ENCODE measurements at regions not wholly inside any gene's neighbourhood (a gene's known extent, or its start where the extent isn't known, plus 50 kb on each side); places are given as distances from the start of the nearest gene placed in this dataset.

DNA sequence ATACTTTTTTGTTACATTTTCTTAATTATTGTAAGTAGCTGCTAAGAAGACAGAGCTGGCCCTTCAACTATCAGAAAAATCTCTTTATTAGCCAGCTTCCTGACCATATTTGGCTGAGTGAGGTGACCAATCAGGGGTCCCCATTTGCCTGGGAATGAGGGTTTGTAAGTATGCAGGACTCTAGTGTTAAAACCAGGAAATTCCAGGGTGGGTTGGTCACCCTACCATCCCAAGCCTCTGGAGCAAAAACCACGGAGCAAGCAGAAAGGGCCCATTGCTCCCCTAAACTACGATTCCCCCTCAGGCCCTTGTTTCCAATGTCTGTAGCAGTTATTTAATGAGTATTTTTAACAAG, 165.6 kb upstream of the NCKAP5 start:
- peaks cover 0 to 4% of the 10 kb centered on the region in 2 donors for H3K4me1 ChIP-seq (ENCODE audit: control insufficient read depth in 2 of 2, insufficient read depth in 1 of 2, low read depth in 1 of 2, low read length in 2 of 2)
- H3K36me3 ChIP-seq (replicated peaks in 1 of 2; ENCODE audit: control insufficient read depth in 2 of 2, insufficient read depth in 2 of 2, low read length in 2 of 2) = no peaks in the 10 kb centered on the region

DNA sequence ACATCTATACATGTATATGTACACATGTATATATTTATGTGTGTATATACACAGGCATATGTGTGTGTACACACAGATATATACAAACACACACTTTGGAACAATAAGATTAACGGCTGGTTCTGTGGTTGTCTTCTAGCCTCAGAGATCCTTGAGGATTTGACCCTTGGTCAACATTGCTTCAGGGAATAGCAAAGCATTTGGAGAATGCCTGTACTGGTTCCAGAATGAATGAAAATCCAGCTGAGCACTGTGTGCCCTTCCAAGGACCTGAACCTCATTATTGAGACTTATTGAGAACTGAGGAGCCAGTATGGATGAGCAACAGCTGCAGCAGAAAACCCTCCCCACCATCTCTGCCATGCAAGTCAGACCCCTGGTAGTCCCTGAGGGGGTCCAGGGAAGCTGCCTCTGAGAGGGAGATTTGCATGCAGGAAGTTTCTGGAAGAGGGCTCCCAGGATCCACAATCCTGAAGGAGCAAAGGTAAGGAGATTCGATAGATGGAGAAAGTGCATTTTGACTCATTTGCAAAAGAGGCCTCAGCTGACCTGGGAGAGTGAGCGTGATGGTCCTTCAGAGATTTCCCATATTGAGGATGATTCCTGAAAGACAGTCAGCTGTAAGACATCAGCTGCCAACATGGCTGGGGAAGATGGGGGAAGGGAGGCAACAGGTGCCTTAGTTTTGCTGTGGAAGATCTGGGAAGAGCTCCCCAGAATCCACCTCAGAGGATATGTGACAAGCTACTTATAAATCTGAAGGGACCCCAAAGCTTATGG, 166.6 kb upstream of the NCKAP5 start:
- no peak overlapping the region for H3K23ac ChIP-seq (ENCODE audit: low read depth, low read length, poor library complexity)
- no peak overlapping the region for H2BK5ac ChIP-seq (ENCODE audit: low read length)
- H4K91ac ChIP-seq (ENCODE audit: low read depth, low read length, poor library complexity) = no peak overlapping the region
- H2AFZ ChIP-seq (ENCODE audit: low read length) = no peak overlapping the region
- H2BK15ac ChIP-seq (ENCODE audit: low read length) = no peak overlapping the region
- H2BK120ac ChIP-seq (ENCODE audit: low read depth, low read length) = no peak overlapping the region
- H3K18ac ChIP-seq (ENCODE audit: low read length) = peak overlapping the region; percentile 55
- no peak overlapping the region for H2BK12ac ChIP-seq (ENCODE audit: low read length)
- WGBS, 2 donors (ENCODE audit: extremely low coverage in 2 of 2, insufficient read length in 2 of 2, insufficient replicate concordance in 1 of 2) = no CpG with 5 or more reads among the region's 3 CpGs
- no peak overlapping the region for H3K9ac ChIP-seq (ENCODE audit: low read depth, low read length, poor library complexity)
- H3K14ac ChIP-seq (ENCODE audit: low read length) = no peak overlapping the region
- H3K4me1 ChIP-seq (ENCODE audit: control insufficient read depth in 2 of 2, insufficient read depth in 1 of 2, low read depth in 1 of 2, low read length in 2 of 2) = peaks cover 0 to 4% of the 10 kb centered on the region in 2 donors
- H3K27ac ChIP-seq (replicated peaks; ENCODE audit: low read length) = no peak overlapping the region
- DNase-seq (ENCODE audit: low spot score) = no peak
- no peak overlapping the region for H2AK5ac ChIP-seq (ENCODE audit: low read depth, low read length)
- H4K8ac ChIP-seq (ENCODE audit: low read depth, low read length) = no peak overlapping the region
- H3K27me3 ChIP-seq (ENCODE audit: control insufficient read depth in 3 of 3, insufficient read depth in 3 of 3, low read depth in 1 of 3, low read length in 3 of 3) = no peaks in the 10 kb centered on the region
- H3K4me2 ChIP-seq (ENCODE audit: insufficient read depth, low read length, poor library complexity, severe bottlenecking) = no peak overlapping the region
- H3K79me1 ChIP-seq (ENCODE audit: low read depth, low read length) = no peaks in the 10 kb centered on the region
- peaks cover 0 to 6% of the 10 kb centered on the region in 2 donors for H3K9me3 ChIP-seq (replicated peaks in 1 of 2; ENCODE audit: control insufficient read depth in 2 of 2, insufficient read depth in 1 of 2, low read depth in 1 of 2, low read length in 2 of 2)
- H3K4ac ChIP-seq (ENCODE audit: low read length) = no peak overlapping the region
- H3K4me3 ChIP-seq (ENCODE audit: low read length in 2 of 2) = no peak overlapping the region
- no peaks in the 10 kb centered on the region for H3K36me3 ChIP-seq (replicated peaks in 1 of 2; ENCODE audit: control insufficient read depth in 2 of 2, insufficient read depth in 2 of 2, low read length in 2 of 2)

More for the DNA sequence above, 165.6 kb upstream of the NCKAP5 start:
- Histone ChIP-seq H2BK12ac (ENCODE audit: low read length) (no peak overlapping the region), H2BK15ac (ENCODE audit: low read length) (no peak overlapping the region), H4K91ac (ENCODE audit: low read depth, low read length, poor library complexity) (no peak overlapping the region), H3K9me3 (replicated peaks in 1 of 2; ENCODE audit: control insufficient read depth in 2 of 2, insufficient read depth in 1 of 2, low read depth in 1 of 2, low read length in 2 of 2) (peaks cover 0 to 5% of the 10 kb centered on the region in 2 donors), H3K4me3 (ENCODE audit: low read length in 2 of 2) (no peak overlapping the region), H3K79me1 (ENCODE audit: low read depth, low read length) (no peaks in the 10 kb centered on the region), H4K8ac (ENCODE audit: low read depth, low read length) (no peak overlapping the region), H3K4me2 (ENCODE audit: insufficient read depth, low read length, poor library complexity, severe bottlenecking) (no peak overlapping the region), H3K27ac (replicated peaks; ENCODE audit: low read length) (no peak overlapping the region), H3K4ac (ENCODE audit: low read length) (no peak overlapping the region), H2AFZ (ENCODE audit: low read length) (peak overlapping the region; percentile 17), H3K18ac (ENCODE audit: low read length) (no peak overlapping the region), H3K9ac (ENCODE audit: low read depth, low read length, poor library complexity) (no peak overlapping the region), H3K27me3 (ENCODE audit: control insufficient read depth in 3 of 3, insufficient read depth in 3 of 3, low read depth in 1 of 3, low read length in 3 of 3) (no peaks in the 10 kb centered on the region), H3K23ac (ENCODE audit: low read depth, low read length, poor library complexity) (no peak overlapping the region), H2BK5ac (ENCODE audit: low read length) (no peak overlapping the region), H3K14ac (ENCODE audit: low read length) (no peak overlapping the region), H2AK5ac (ENCODE audit: low read depth, low read length) (no peak overlapping the region), H2BK120ac (ENCODE audit: low read depth, low read length) (no peak overlapping the region)
- DNase-seq (ENCODE audit: low spot score) = no peak
- no CpG with 5 or more reads among the region's 2 CpGs for WGBS, 2 donors (ENCODE audit: extremely low coverage in 2 of 2, insufficient read length in 2 of 2, insufficient replicate concordance in 1 of 2)

DNA sequence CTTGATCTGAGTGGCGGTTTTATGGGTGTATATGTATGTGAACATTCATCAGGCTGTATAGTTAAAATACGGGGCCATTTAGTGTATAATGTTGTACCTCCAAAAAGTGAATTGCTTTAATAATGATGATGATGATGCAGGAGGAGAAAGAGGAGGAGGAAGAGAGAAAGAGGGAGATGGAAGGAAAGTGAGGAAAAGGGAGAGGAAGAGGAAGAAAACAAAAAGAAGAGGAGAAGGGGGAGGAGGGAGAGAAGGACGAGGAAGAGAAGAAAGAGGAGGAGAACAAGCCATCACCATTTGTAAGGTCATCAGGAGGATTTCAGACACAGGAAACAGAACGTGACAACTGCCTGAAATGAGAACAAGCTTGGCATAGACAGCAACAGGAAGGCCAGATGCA, 168.4 kb upstream of the NCKAP5 start:
- Histone ChIP-seq H3K4me2 (ENCODE audit: insufficient read depth, low read length, poor library complexity, severe bottlenecking) (no peak overlapping the region), H4K91ac (ENCODE audit: low read depth, low read length, poor library complexity) (no peak overlapping the region), H4K8ac (ENCODE audit: low read depth, low read length) (no peak overlapping the region), H2AFZ (ENCODE audit: low read length) (no peak overlapping the region), H3K27me3 (ENCODE audit: control insufficient read depth in 3 of 3, insufficient read depth in 3 of 3, low read depth in 1 of 3, low read length in 3 of 3) (no peaks in the 10 kb centered on the region), H3K9me3 (replicated peaks in 1 of 2; ENCODE audit: control insufficient read depth in 2 of 2, insufficient read depth in 1 of 2, low read depth in 1 of 2, low read length in 2 of 2) (peaks cover 0 to 22% of the 10 kb centered on the region in 2 donors), H3K23ac (ENCODE audit: low read depth, low read length, poor library complexity) (no peak overlapping the region), H2BK120ac (ENCODE audit: low read depth, low read length) (no peak overlapping the region), H3K18ac (ENCODE audit: low read length) (no peak overlapping the region), H3K36me3 (replicated peaks in 1 of 2; ENCODE audit: control insufficient read depth in 2 of 2, insufficient read depth in 2 of 2, low read length in 2 of 2) (no peaks in the 10 kb centered on the region), H2BK12ac (ENCODE audit: low read length) (no peak overlapping the region), H3K27ac (replicated peaks; ENCODE audit: low read length) (no peak overlapping the region), H3K9ac (ENCODE audit: low read depth, low read length, poor library complexity) (no peak overlapping the region), H3K4me1 (ENCODE audit: control insufficient read depth in 2 of 2, insufficient read depth in 1 of 2, low read depth in 1 of 2, low read length in 2 of 2) (peaks cover 0 to 4% of the 10 kb centered on the region in 2 donors), H3K14ac (ENCODE audit: low read length) (no peak overlapping the region), H3K4ac (ENCODE audit: low read length) (no peak overlapping the region), H2BK5ac (ENCODE audit: low read length) (no peak overlapping the region), H2BK15ac (ENCODE audit: low read length) (no peak overlapping the region), H3K79me1 (ENCODE audit: low read depth, low read length) (no peaks in the 10 kb centered on the region), H3K4me3 (ENCODE audit: low read length in 2 of 2) (no peak overlapping the region), H2AK5ac (ENCODE audit: low read depth, low read length) (no peak overlapping the region)
- WGBS, 2 donors (ENCODE audit: extremely low coverage in 2 of 2, insufficient read length in 2 of 2, insufficient replicate concordance in 1 of 2) = no CpG with 5 or more reads among the region's 4 CpGs
- no peak for DNase-seq (ENCODE audit: low spot score)

DNA sequence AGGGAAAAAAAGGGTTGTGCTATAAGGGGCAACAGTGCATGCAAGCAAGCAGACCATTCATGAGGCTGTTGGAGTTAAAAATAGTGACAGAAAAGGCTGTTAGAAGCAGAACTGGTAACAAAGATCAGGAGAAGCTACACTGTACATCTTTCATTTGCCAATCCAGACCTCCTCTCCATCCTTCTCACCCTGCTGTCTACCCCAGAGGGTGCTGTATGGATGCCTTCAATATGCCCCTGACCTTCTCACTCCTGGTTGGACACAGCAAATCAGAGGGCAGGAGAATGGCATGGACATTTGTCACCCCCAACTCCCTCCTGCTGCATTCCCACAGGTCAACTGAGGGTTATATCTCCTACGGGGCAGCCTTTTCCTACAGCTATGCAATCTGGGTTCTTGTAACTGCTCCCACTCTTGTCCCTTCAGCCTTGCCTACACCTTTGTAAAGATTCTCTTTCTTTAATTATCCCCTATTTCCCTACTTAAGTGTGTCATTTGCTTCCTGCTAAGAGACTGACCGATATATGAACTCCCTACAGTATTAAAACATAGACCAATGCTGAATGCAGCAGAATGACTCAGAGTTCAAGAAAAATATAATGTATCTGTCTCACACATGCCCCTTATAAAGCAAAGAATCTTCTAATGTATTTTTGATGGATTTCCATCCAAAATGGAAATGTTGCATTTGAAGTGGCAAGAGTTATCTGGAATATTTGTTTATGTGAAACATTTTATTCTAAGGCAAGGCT, 169.2 kb upstream of the NCKAP5 start:
- Histone ChIP-seq H3K27me3 (ENCODE audit: control insufficient read depth in 3 of 3, insufficient read depth in 3 of 3, low read depth in 1 of 3, low read length in 3 of 3) (no peaks in the 10 kb centered on the region), H3K14ac (ENCODE audit: low read length) (no peak overlapping the region), H3K27ac (replicated peaks; ENCODE audit: low read length) (no peak overlapping the region), H4K8ac (ENCODE audit: low read depth, low read length) (no peak overlapping the region), H3K4me1 (ENCODE audit: control insufficient read depth in 2 of 2, insufficient read depth in 1 of 2, low read depth in 1 of 2, low read length in 2 of 2) (peaks cover 0 to 4% of the 10 kb centered on the region in 2 donors), H3K23ac (ENCODE audit: low read depth, low read length, poor library complexity) (no peak overlapping the region), H3K79me1 (ENCODE audit: low read depth, low read length) (no peaks in the 10 kb centered on the region), H2BK5ac (ENCODE audit: low read length) (no peak overlapping the region), H3K4me3 (ENCODE audit: low read length in 2 of 2) (no peak overlapping the region), H3K36me3 (replicated peaks in 1 of 2; ENCODE audit: control insufficient read depth in 2 of 2, insufficient read depth in 2 of 2, low read length in 2 of 2) (no peaks in the 10 kb centered on the region), H2BK120ac (ENCODE audit: low read depth, low read length) (no peak overlapping the region), H3K9ac (ENCODE audit: low read depth, low read length, poor library complexity) (no peak overlapping the region), H4K91ac (ENCODE audit: low read depth, low read length, poor library complexity) (no peak overlapping the region), H3K18ac (ENCODE audit: low read length) (no peak overlapping the region), H3K9me3 (replicated peaks in 1 of 2; ENCODE audit: control insufficient read depth in 2 of 2, insufficient read depth in 1 of 2, low read depth in 1 of 2, low read length in 2 of 2) (peaks cover 0 to 25% of the 10 kb centered on the region in 2 donors), H2BK15ac (ENCODE audit: low read length) (no peak overlapping the region), H2BK12ac (ENCODE audit: low read length) (no peak overlapping the region), H2AK5ac (ENCODE audit: low read depth, low read length) (no peak overlapping the region), H2AFZ (ENCODE audit: low read length) (peak overlapping the region; percentile 3), H3K4ac (ENCODE audit: low read length) (no peak overlapping the region), H3K4me2 (ENCODE audit: insufficient read depth, low read length, poor library complexity, severe bottlenecking) (no peak overlapping the region)
- WGBS, 2 donors (ENCODE audit: extremely low coverage in 2 of 2, insufficient read length in 2 of 2, insufficient replicate concordance in 1 of 2) = no CpG with 5 or more reads among the region's 2 CpGs
- DNase-seq (ENCODE audit: low spot score) = no peak

All from neuronal stem cell (in vitro differentiated cells).